Liver (tissue), 8 donors: ENCODE measurements at regions not wholly inside any gene's neighbourhood (a gene's known extent, or its start where the extent isn't known, plus 50 kb on each side); places are given as distances from the start of the nearest gene placed in this dataset.

Experiments
- DNase-seq: peaks from one replicate; pipeline ENCODE4 v3.0.0-alpha.2; 2017; ENCODE audit warnings: low spot score
- H3K27ac ChIP-seq, 2 donors: one replicate each; pipeline ENCODE4 v1.7.0; 2013; ENCODE audit warnings: inconsistent platforms in 2 of 2, low read length in 2 of 2, control low read depth in 1 of 2, low read depth in 1 of 2, mild to moderate bottlenecking in 1 of 2
- H3K27me3 ChIP-seq, 4 donors: one replicate each; pipeline versions ENCODE4 v1.6.1 to v1.7.0; 2013; ENCODE audit warnings: low read length in 3 of 4, inconsistent platforms in 1 of 4, mild to moderate bottlenecking in 1 of 4, moderate library complexity in 1 of 4; ENCODE audit not compliant: control insufficient read depth in 4 of 4, insufficient read depth in 4 of 4
- H3K36me3 ChIP-seq, 4 donors: one replicate each; pipeline versions ENCODE4 v1.6.1 to v1.7.0; 2013; ENCODE audit warnings: low read length in 3 of 4, mild to moderate bottlenecking in 3 of 4, low read depth in 1 of 4, moderate library complexity in 1 of 4; ENCODE audit not compliant: control insufficient read depth in 4 of 4, insufficient read depth in 3 of 4
- H3K4me1 ChIP-seq, 4 donors: one replicate each; pipeline versions ENCODE4 v1.6.1 to v1.7.0; 2013; ENCODE audit warnings: low read length in 3 of 4, mild to moderate bottlenecking in 3 of 4, moderate library complexity in 1 of 4; ENCODE audit not compliant: control insufficient read depth in 4 of 4, insufficient read depth in 4 of 4
- H3K4me3 ChIP-seq, 3 donors: one replicate each; pipeline versions ENCODE4 v1.6.1 to v1.7.0; 2013; ENCODE audit warnings: low read length in 3 of 3, control low read depth in 1 of 3, low read depth in 1 of 3, mild to moderate bottlenecking in 1 of 3
- H3K9ac ChIP-seq, 2 donors: one replicate each; pipeline ENCODE4 v1.7.0; 2013; ENCODE audit warnings: low read length in 2 of 2, mild to moderate bottlenecking in 2 of 2, moderate library complexity in 2 of 2, control low read depth in 1 of 2, low read depth in 1 of 2
- H3K9me3 ChIP-seq, 4 donors: one replicate each; pipeline versions ENCODE4 v1.6.1 to v1.7.0; 2013; ENCODE audit warnings: low read length in 3 of 4; ENCODE audit not compliant: control insufficient read depth in 4 of 4
- ATF3 ChIP-seq: IDR thresholded peaks from 2 replicates; pipeline ENCODE4 v1.6.1; 2016; ENCODE audit warnings: antibody characterized with exemption
- CTCF ChIP-seq: fragments of 150-350 bp; IDR thresholded peaks from 2 replicates; pipeline ENCODE4 v1.5.1; 2017; ENCODE audit warnings: improper control_type of control experiment, low read depth, low read length; ENCODE audit not compliant: missing input control
- EGR1 ChIP-seq, 2 donors: IDR thresholded peaks; 2 replicates each; pipeline ENCODE4 v1.6.1; 2016 to 2018; ENCODE audit warnings: antibody characterized with exemption in 2 of 2, low read depth in 2 of 2
- FOXA1 ChIP-seq: IDR thresholded peaks from 2 replicates; pipeline ENCODE4 v1.6.1; 2016; ENCODE audit warnings: antibody characterized with exemption
- FOXA2 ChIP-seq: IDR thresholded peaks from 2 replicates; pipeline ENCODE4 v1.6.1; 2016; ENCODE audit warnings: antibody characterized with exemption
- GABPA ChIP-seq, 2 donors: IDR thresholded peaks in 1 of 2; conservative IDR thresholded peaks in 1 of 2; 2 replicates each; pipeline ENCODE4 v1.6.1; 2016; ENCODE audit warnings: antibody characterized with exemption in 2 of 2, mild to moderate bottlenecking in 1 of 2, moderate library complexity in 1 of 2
- HNF4A ChIP-seq, 2 donors: conservative IDR thresholded peaks; 2 replicates each; pipeline ENCODE4 v1.6.1; 2016; ENCODE audit warnings: antibody characterized with exemption in 2 of 2, mild to moderate bottlenecking in 2 of 2
- HNF4G ChIP-seq: IDR thresholded peaks from 2 replicates; pipeline ENCODE4 v1.6.1; 2016; ENCODE audit warnings: antibody characterized with exemption
- JUND ChIP-seq, 2 donors: IDR thresholded peaks; 2 replicates each; pipeline ENCODE4 v1.6.1; 2016; ENCODE audit warnings: antibody characterized with exemption in 2 of 2
- MAX ChIP-seq: IDR thresholded peaks from 2 replicates; pipeline ENCODE4 v1.6.1; 2016; ENCODE audit warnings: antibody characterized with exemption
- NR2F2 ChIP-seq: IDR thresholded peaks from 2 replicates; pipeline ENCODE4 v1.6.1; 2016; ENCODE audit warnings: antibody characterized with exemption
- RAD21 ChIP-seq, 2 donors: IDR thresholded peaks; 2 replicates each; pipeline ENCODE4 v1.6.1; 2016; ENCODE audit warnings: antibody characterized with exemption in 2 of 2, mild to moderate bottlenecking in 2 of 2
- REST ChIP-seq: IDR thresholded peaks from 2 replicates; pipeline ENCODE4 v1.6.1; 2016; ENCODE audit warnings: antibody characterized with exemption, mild to moderate bottlenecking
- RXRA ChIP-seq, 2 donors: IDR thresholded peaks; 2 replicates each; pipeline ENCODE4 v1.6.1; 2017 to 2018; ENCODE audit warnings: antibody characterized with exemption in 2 of 2, mild to moderate bottlenecking in 1 of 2
- SP1 ChIP-seq: IDR thresholded peaks from 2 replicates; pipeline ENCODE4 v1.6.1; 2018; ENCODE audit warnings: antibody characterized with exemption, mild to moderate bottlenecking
- TAF1 ChIP-seq: conservative IDR thresholded peaks from 2 replicates; pipeline ENCODE4 v1.6.1; 2016; ENCODE audit warnings: antibody characterized with exemption, mild to moderate bottlenecking
- YY1 ChIP-seq: IDR thresholded peaks from 2 replicates; pipeline ENCODE4 v1.6.1; 2016; ENCODE audit warnings: antibody characterized with exemption, mild to moderate bottlenecking
- ZBTB33 ChIP-seq: IDR thresholded peaks from 2 replicates; pipeline ENCODE4 v1.6.1; 2016; ENCODE audit warnings: antibody characterized with exemption
- WGBS: extraction: QIAGEN DNeasy Blood & Tissue Kit; methylation state at CpG from one replicate; pipeline ENCODE4 v1.1.7; 2013; 5-methylcytosine and 5-hydroxymethylcytosine counted together
- donor health status: healthy.
- donor health status: healthy.
- donor health status: healthy.
- donor health status: healthy.
- donor health status: healthy.

- Histone ChIP-seq H3K4me1 (peaks cover 0 to 18% (median 8%) of the 10 kb centered on the region in 4 donors), H3K9me3 (no peaks in the 10 kb centered on the region), H3K9ac (no peak overlapping the region), H3K36me3 (no peaks in the 10 kb centered on the region), H3K27me3 (no peaks in the 10 kb centered on the region), H3K4me3 (no peak overlapping the region), H3K27ac (no peak overlapping the region)
- TF ChIP-seq FOXA1 (no peak), JUND (IDR thresholded peaks at IDR 0.05) (no peak), HNF4G (no peak), RAD21 (IDR thresholded peaks at IDR 0.05) (no peak), NR2F2 (no peak), GABPA (IDR thresholded peaks at IDR 0.05 in 1 of 2, conservative IDR thresholded peaks at IDR 0.05 in 1 of 2) (no peak), HNF4A (conservative IDR thresholded peaks at IDR 0.05) (no peak), MAX (no peak), TAF1 (no peak), CTCF (no peak), SP1 (no peak), RXRA (IDR thresholded peaks at IDR 0.05) (no peak), REST (no peak), YY1 (no peak), FOXA2 (no peak), ATF3 (no peak), EGR1 (IDR thresholded peaks at IDR 0.05; ENCODE audit: low read depth in 2 of 2) (no peak), ZBTB33 (no peak)
- WGBS, result 98% methylated on average over 1 of the region's 1 CpG
- no peak for DNase-seq
Measured at GRCh38 chr14:89646971-89647370, 229.9 kb upstream of the FOXN3 start.
